Heart left ventricle (tissue), 16 donors: ENCODE measurements at regions not wholly inside any gene's neighbourhood (a gene's known extent, or its start where the extent isn't known, plus 50 kb on each side); places are given as distances from the start of the nearest gene placed in this dataset.

Experiments
- ATAC-seq, 4 donors: fragments of 200-7000 bp; cut with Tn5 transposase; one replicate each; pipeline ENCODE4 v1.9.1; 2020 to 2022; ENCODE audit warnings: moderate library complexity in 4 of 4, mild to moderate bottlenecking in 3 of 4, moderate number of reproducible peaks in 1 of 4
- DNase-seq, 5 donors: peaks; one replicate each; pipeline ENCODE4 v3.0.0-alpha.2; 2020
- H3K27ac ChIP-seq, 12 donors: fragments of 200-600 bp; sonication (generic) in 4 of 12; one replicate each; pipeline versions ENCODE4 v1.5.0 to v1.8.0; 2016 to 2022; ENCODE audit warnings: mild to moderate bottlenecking in 2 of 12
- H3K27me3 ChIP-seq, 9 donors: fragments of 200-600 bp; sonication (generic) in 2 of 9; one replicate each; pipeline versions ENCODE4 v1.5.1 to v1.8.0; 2016 to 2022; ENCODE audit warnings: mild to moderate bottlenecking in 3 of 9
- H3K36me3 ChIP-seq, 9 donors: fragments of 200-600 bp; sonication (generic) in 2 of 9; one replicate each; pipeline versions ENCODE4 v1.5.0 to v1.8.0; 2018 to 2022; ENCODE audit warnings: mild to moderate bottlenecking in 2 of 9
- H3K4me1 ChIP-seq, 12 donors: fragments of 200-600 bp; sonication (generic) in 4 of 12; one replicate each; pipeline versions ENCODE4 v1.5.0 to v1.8.0; 2016 to 2022; ENCODE audit warnings: mild to moderate bottlenecking in 3 of 12
- H3K4me3 ChIP-seq, 12 donors: fragments of 200-600 bp; sonication (generic) in 4 of 12; one replicate each; pipeline versions ENCODE4 v1.5.0 to v1.8.0; 2017 to 2022; ENCODE audit warnings: mild to moderate bottlenecking in 9 of 12, moderate library complexity in 4 of 12
- H3K9me3 ChIP-seq, 12 donors: fragments of 200-600 bp; sonication (generic) in 4 of 12; one replicate each; pipeline versions ENCODE4 v1.5.0 to v1.8.0; 2016 to 2022; ENCODE audit warnings: mild to moderate bottlenecking in 1 of 12
- POLR2A ChIP-seq, 2 donors: fragments of 450-650 bp; IDR thresholded peaks; one replicate each; pipeline ENCODE4 v1.6.1; 2017; ENCODE audit warnings: antibody characterized with exemption in 2 of 2, mild to moderate bottlenecking in 2 of 2, moderate library complexity in 2 of 2
- WGBS, 4 donors: extraction: QIAGEN DNeasy Blood & Tissue Kit in 2 of 4; methylation state at CpG; one replicate each; pipeline versions ENCODE4 v1.1.5 to v1.1.7; 2013 to 2018; 5-methylcytosine and 5-hydroxymethylcytosine counted together
- intact Hi-C, 10 donors: fragments of 100-400 bp; cut with DNase I; formaldehyde crosslinking; loops; one replicate each; pipeline versions ENCODE4 v1.11.1 to v1.14.2; 2022
- TF ChIP-seq, protein P1 (sequence below), 12 donors: fragments of 200-600 bp; sonication (generic) in 4 of 12; IDR thresholded peaks; one replicate each; pipeline versions ENCODE4 v1.5.0 to v1.8.0; 2018 to 2022; ENCODE audit warnings: antibody characterized with exemption in 12 of 12, mild to moderate bottlenecking in 5 of 12
- donor health status: ischemic (EF 13 %, LVEDD 7.1; RV severe dilation, severe dysfunction).
- donor health status: healthy with polysubstance abuse.
- donor health status: DM: no; HTN: yes; CAD: no.
- donor health status: DM: no; HTN: no; CAD: no.
- donor health status: ischemic (EF 25% LVEDD 6.9; RV normal size, moderate dysfunction).
- donor health status: ischemic (EF 25% LVEDD 5.7; RV mildly dilated, moderate dysfunction).
- donor health status: healthy.
- donor health status: DM: yes; HTN: yes; CAD: no.
- donor health status: ischemic (EF 35%, LVEDD 5.7; RV mildly dilated, moderate dysfunction).
- donor health status: nonischemic (EF 11% LVEDD 7.7; RV severe dilation, severe dysfunction).
- donor health status: DM: yes; HTN: yes; CAD: no.
- donor health status: PGD.
- donor health status: ischemic (EF 29% LVEDD 5.4; RV normal size, mild dysfunction).
- donor health status: nonischemic (EF 23%, LVEDD 6.1; RV moderate dilation, normal function).

- no peaks in the 10 kb centered on the region for H3K4me1 ChIP-seq
- peaks cover 0 to 58% (median 9%) of the 10 kb centered on the region in 9 donors for H3K27me3 ChIP-seq
- WGBS, 4 donors: 87 to 91% (median 88%) methylated on average over 22 to 24 of the region's 24 CpGs
- intact Hi-C loops: no loop called here
- no peaks in the 10 kb centered on the region for H3K36me3 ChIP-seq
- ATAC-seq (no peak), DNase-seq (no peak)
- H3K9me3 ChIP-seq: no peaks in the 10 kb centered on the region
- no peak for TF ChIP-seq POLR2A (IDR thresholded peaks at IDR 0.05)
- TF ChIP-seq, protein P1, sequence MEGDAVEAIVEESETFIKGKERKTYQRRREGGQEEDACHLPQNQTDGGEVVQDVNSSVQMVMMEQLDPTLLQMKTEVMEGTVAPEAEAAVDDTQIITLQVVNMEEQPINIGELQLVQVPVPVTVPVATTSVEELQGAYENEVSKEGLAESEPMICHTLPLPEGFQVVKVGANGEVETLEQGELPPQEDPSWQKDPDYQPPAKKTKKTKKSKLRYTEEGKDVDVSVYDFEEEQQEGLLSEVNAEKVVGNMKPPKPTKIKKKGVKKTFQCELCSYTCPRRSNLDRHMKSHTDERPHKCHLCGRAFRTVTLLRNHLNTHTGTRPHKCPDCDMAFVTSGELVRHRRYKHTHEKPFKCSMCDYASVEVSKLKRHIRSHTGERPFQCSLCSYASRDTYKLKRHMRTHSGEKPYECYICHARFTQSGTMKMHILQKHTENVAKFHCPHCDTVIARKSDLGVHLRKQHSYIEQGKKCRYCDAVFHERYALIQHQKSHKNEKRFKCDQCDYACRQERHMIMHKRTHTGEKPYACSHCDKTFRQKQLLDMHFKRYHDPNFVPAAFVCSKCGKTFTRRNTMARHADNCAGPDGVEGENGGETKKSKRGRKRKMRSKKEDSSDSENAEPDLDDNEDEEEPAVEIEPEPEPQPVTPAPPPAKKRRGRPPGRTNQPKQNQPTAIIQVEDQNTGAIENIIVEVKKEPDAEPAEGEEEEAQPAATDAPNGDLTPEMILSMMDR (IDR thresholded peaks at IDR 0.05): no peak
- H3K4me3 ChIP-seq: no peak overlapping the region
- no peak overlapping the region for H3K27ac ChIP-seq
Measured at GRCh38 chr2:242027676-242028450, 158.3 kb downstream of the RTP5 start.

DNA sequence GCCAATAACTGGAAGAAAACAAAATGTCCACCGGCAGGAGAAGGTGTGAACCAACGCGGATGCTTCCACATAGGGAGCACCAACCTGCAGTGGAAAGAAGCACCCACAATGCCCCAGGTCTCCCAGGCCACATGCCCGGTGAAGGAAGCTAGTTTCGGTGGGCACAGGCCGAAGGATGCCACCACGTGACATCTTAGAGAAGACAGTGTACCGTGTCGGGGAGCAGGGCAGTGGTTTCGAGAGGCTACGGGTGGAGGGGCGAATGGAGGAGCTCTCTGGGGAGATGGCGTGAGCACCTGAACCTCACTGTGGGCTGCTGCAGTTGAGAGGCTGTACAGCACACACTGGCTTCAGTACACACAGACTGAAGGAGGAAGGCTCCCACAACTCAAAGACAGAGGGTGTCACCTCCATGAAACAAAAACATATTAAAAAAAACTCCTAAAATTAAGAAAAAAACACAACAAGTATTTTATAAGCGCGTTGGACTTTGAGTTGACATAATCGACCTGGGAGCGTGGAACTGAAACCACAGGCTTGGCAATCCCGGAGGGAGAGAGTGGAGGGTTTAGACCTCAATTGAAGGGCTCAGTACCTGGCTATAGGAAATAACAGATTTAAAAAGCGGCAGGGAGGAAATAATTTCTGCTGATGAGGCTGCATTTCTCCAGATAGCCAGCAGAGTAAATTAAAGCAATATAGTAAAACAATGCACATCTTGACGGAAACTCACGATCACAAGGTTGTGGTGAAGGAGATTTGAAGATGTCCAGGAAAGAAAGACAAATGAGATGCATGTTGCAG, 160.1 kb downstream of the RTP5 start:
- ATAC-seq (no peak), DNase-seq (peak in 1 of 5 donors; percentile 2)
- H3K27me3 ChIP-seq: peaks cover 0 to 49% (median 10%) of the 10 kb centered on the region in 9 donors
- no peak overlapping the region for H3K4me3 ChIP-seq
- H3K36me3 ChIP-seq: no peaks in the 10 kb centered on the region
- intact Hi-C loops: no loop called here
- no peak overlapping the region for H3K27ac ChIP-seq
- WGBS, 4 donors: 82 to 88% (median 86%) methylated on average over 21 of the region's 21 CpGs
- H3K9me3 ChIP-seq: no peaks in the 10 kb centered on the region
- TF ChIP-seq, protein P1 (IDR thresholded peaks at IDR 0.05): no peak
- no peak for TF ChIP-seq POLR2A (IDR thresholded peaks at IDR 0.05)
- H3K4me1 ChIP-seq: no peaks in the 10 kb centered on the region

GRCh38 chr2:242030226-242030575, 160.7 kb downstream of the RTP5 start:
- no peak for ATAC-seq
- TF ChIP-seq, protein P1 (IDR thresholded peaks at IDR 0.05): no peak
- TF ChIP-seq POLR2A (IDR thresholded peaks at IDR 0.05): no peak
- DNase-seq: peak in 1 of 5 donors; percentile 9
- no peaks in the 10 kb centered on the region for H3K9me3 ChIP-seq
- no peak overlapping the region for H3K4me3 ChIP-seq
- H3K27me3 ChIP-seq: peaks cover 0 to 44% (median 8%) of the 10 kb centered on the region in 9 donors
- intact Hi-C loops: no loop called here
- no peaks in the 10 kb centered on the region for H3K36me3 ChIP-seq
- 83 to 90% (median 88%) methylated on average over 9 of the region's 9 CpGs for WGBS, 4 donors
- H3K4me1 ChIP-seq: no peaks in the 10 kb centered on the region
- no peak overlapping the region for H3K27ac ChIP-seq

GRCh38 chr2:242030858-242031257, 161.3 kb downstream of the RTP5 start:
- H3K36me3 ChIP-seq: no peaks in the 10 kb centered on the region
- peaks cover 0 to 40% (median 8%) of the 10 kb centered on the region in 9 donors for H3K27me3 ChIP-seq
- H3K4me1 ChIP-seq: no peaks in the 10 kb centered on the region
- no peaks in the 10 kb centered on the region for H3K9me3 ChIP-seq
- intact Hi-C loops: no loop called here
- 66 to 84% (median 79%) methylated on average over 12 of the region's 12 CpGs for WGBS, 4 donors
- H3K4me3 ChIP-seq: no peak overlapping the region
- ATAC-seq: no peak
- no peak overlapping the region for H3K27ac ChIP-seq
- TF ChIP-seq, protein P1 (IDR thresholded peaks at IDR 0.05): no peak
- DNase-seq: peak in 1 of 5 donors; percentile 7
